Fibroblast of skin of scalp (primary cell): ENCODE measurements at regions not wholly inside any gene's neighbourhood (a gene's known extent, or its start where the extent isn't known, plus 50 kb on each side); places are given as distances from the start of the nearest gene placed in this dataset.
"Not testable (repeated sequence)": the region's sequence is repeated elsewhere in the genome, so short reads cannot be mapped to it uniquely, and the experiment has no call there.

ENCODE experiments used
- DNase-seq: peaks from one replicate; pipeline ENCODE4 v3.0.0-alpha.2; 2013

DNA sequence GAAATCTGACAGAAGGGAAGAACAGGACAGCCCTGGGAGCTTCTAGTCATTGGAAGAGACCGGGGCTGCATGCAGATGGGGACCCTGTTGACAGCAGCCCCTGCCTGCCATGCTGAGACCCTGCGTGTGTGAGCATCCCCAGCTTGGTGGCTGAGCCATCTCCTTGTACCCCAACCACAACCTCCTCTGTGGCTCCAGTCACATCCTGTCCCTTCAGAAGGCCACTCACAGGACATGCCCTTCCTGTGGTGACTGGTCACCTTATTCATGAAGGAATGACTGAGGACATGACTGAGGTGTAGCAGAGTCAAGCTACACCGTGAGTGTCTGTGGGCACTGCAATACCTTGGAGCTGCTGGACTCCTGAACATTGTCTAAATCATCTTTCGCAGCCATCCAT is 141.8 kb upstream of the ERRFI1 start:
- DNase-seq: no peak

DNA sequence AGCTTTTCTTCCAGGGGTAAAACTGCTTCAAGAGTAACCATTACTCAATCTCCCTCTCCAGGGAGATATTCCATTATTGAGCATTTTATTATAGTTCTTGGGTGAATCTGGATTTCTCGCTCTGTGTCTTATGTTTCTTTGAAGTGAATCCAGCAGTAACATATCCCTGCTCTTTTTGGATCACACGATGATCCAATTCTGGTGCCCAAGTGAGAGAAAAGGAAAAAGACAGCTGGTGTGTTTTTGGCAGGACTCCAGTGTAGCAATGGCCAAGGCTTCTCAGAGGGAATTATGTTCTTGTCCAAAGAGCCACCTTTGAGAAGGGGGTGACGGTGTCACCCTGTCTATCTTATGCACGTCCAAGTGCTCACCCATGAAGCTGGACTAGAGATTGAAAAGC is 140.3 kb upstream of the ERRFI1 start:
- no peak for DNase-seq

DNA sequence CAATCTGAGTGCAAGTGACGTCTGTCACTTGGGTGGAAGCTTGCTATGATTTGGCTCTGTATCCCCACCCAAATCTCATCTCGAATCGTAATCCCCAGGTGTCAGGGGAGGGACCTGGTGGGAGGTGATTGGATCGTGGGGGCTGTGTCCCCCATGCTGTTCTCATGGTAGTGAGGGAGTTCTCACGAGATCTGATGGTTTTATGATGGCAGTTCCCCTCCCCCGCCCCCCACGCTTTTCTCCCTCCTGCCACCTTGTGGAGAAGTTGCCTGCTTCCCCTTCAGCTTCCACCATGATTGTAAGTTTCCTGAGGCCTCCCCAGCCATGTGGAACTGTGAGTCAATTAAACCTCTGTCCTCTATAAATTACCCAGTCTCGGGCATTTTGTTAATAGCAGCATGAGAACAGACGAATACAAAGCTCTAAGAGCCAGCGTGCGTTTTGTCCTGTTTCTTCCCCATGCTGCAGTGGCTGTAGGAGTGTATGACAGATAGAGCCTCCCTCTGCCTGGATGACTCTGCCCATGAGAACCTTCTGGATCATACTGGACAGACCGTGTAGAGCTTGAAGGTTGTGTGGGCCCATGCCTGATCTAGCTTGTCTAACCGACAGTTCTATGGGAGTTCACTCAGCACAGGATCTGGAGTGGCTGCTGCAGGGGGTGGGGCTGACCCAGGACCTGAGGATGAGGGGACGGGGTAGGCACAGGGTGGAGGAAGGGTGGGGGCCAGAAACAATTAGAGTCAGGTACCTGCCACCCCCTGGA is 139.7 kb upstream of the ERRFI1 start:
- DNase-seq: no peak

DNA sequence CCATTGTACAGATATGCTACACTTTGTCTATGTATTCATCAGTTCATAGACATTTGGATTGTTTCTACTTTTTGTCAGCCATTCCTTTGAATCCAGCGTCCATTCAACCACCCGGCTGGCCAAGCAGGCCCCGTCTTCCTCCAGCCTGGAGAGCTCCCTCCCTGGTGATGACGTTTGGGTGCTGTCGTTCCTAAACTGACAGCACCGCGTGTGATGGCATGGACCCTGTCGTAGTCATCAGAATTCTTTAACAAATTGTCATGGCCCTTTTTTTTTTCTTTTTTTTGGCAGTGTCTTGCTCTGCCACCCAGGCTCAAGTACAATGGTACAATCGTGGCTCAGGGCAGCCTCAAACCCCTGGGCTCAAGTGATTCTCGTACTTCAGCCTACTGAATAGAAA is 138.6 kb upstream of the ERRFI1 start:
- no peak for DNase-seq

DNA sequence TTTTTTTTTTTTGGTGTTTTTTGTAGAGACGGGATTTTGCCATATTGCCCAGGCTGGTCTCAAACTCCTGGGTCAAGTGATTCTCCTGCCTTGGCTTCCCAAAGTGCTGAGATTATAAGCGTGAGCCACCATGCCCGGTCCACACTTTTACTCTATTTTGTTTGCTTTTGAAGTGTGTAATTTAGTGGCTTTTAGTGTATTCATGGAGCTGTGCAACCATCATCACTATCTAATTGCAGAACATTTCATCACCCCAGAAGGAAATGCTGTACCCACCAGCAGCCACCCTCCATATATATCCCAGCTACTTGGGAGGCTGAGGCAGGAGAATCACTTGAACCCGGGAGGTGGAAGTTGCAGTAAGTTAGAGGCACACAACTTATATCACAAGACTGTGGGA is 136.9 kb upstream of the ERRFI1 start:
- no peak for DNase-seq

DNA sequence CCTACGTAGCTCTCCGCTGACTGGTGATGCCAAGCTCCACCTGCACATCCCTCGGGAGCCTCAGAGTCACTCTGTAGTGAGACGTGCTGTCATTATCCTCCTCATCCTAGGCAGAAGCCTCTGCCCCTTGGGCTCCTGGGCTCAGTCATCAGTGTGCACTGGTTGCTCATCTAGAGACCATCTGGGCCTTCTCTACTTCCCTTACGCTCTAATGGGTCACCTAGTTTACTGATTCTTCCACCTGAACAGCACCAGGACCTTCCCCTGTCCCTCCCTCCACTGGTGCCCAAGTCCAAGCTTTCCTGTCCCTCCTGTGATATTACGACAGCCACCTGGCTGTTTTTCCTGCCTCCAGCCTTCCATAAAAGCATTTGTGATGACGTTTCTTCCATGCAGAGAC is 136.1 kb upstream of the ERRFI1 start:
- DNase-seq: no peak

DNA sequence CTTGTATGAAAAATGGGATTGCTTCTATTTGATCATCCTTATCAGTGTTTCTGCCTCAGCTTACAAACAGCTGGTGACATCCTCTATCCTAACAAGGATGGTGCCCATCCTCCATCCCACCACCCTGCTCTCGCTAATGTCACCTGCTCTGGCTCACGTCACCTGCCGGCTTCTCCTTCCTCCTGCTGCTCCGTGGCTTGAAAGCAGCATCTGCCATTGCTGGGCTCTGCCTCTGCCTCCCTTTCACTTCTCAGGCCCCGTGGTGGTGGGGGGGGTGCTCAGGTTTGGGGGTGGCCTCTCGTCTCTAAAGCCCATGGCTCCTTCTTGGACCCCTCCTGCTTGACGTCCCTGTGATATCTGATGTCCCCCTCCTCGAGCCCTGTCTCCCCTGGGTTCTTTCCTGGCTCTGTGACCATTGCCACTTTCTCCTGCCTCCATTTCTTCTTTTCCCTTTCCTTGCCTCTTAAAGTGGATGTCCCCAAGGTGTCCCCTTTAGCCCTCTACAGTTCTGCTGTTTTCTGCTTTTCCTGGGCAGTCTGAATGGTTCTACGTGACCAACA is 135.5 kb upstream of the ERRFI1 start:
- no peak for DNase-seq

DNA sequence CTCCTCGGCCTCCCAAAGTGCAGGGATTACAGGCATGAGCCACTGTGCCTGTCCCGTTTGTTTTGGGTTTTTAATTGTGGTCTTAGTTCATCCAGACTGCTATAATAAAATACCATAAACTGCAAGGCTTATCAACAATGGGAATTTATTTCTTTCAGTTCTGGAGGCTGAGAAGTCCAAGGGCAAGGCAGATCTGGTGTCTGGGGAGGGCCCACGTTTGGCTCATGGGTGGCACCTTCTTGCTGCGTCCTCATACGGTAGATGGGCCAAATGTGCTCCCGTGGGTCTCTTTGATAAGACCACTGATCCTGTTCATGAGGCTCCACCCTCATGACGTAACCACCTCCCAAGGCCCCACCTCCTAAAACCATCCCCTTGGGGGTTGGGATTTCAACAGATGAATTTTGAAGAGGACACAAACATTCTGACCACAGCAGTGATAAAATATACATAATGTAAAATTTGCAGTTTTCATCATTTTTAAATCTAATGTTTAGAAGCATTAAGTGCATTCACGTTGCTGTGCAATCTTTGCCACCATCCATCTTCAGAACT is 133.4 kb upstream of the ERRFI1 start:
- no peak for DNase-seq

DNA sequence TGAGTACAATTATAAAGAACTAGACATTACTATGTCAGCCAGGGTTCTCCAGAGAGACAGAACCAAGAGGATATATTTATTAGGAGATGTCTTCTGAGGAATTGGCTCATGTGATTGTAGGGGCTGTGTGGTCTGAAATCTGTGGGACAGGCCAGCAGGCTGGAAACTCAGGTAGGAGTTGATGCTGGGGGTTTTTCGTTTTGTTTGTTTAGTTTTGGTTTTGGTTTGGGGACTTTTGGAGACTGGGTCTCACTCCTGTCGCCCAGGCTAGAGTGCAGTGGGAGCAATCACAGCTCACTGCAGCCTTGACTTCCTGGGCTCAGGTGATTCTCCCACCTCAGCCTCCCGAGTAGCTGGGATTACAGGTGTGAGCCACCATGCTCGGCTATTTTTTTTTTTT is 132.9 kb upstream of the ERRFI1 start:
- no peak for DNase-seq

DNA sequence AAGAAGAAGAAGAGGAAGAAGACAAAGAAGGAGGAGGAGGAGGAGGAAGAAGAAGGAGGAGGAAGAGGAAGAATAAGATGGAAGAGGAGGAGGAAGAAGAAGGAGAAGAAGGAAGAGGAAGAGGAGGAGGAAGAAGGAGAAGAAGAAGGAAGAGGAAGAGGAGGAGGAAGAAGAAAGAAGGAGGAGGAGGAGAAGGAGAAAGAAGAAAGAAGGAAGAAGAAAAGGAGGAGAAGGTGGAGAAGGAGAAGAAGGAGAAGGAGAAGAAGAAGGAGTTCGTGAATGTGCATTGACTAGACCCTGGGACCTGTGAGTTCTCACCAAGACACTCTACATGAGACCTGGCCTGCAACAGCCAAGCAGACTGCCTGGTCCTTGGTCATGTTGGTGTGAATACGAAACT is 131.7 kb upstream of the ERRFI1 start:
- no peak for DNase-seq

DNA sequence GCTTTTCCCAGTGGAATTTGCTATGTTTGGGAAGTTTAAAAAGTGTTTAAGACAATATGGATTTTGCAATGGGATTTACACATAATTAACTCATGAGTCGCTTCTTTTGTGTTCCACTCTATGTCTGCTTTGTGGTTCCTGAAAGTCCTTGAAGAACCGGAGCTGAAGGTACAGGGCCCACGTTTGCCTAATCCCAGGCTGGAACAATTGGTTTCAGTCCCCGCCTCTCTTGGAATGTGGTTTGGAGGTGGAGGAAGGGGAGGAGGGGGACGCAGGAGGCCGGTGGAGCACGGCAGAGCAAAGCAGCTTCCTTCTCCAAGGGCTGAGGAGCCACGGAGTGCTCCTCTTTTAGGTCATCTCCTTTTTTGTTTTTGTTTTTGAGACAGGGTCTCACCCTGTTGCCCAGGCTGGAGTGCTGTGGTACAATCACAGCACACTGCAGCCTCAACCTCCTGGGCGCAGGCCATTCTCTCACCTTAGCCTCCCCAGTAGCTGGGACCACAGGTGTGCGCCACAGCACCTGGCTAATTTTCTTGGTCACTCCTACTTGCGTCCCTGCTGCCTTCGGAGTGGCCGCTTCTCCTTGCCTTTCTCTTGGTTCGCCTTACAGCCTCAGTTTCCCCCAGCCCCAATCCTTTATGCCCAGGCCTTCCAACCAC is 129.5 kb upstream of the ERRFI1 start:
- peak; percentile 40 for DNase-seq

DNA sequence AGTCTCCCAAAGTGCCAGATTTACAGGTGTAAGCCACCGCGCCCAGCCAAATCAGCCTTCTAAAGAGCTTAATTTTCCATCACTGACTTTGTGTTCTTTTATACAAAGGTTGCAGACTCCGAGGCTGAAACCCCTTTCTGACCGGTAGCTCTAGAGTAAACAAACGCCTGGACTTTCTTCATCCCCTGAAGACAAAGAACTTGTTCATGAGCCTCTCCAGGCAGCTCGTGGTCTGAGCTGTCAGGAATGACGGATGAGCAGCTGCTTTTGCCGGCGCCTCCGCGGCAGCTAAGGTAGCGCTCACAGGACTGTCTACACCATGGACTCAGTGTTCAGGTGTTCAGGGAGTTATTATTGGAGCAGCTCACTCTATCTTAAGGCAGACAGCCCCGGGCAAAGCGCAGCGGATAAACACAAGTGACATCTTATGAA is 128.5 kb upstream of the ERRFI1 start:
- no peak for DNase-seq

DNA sequence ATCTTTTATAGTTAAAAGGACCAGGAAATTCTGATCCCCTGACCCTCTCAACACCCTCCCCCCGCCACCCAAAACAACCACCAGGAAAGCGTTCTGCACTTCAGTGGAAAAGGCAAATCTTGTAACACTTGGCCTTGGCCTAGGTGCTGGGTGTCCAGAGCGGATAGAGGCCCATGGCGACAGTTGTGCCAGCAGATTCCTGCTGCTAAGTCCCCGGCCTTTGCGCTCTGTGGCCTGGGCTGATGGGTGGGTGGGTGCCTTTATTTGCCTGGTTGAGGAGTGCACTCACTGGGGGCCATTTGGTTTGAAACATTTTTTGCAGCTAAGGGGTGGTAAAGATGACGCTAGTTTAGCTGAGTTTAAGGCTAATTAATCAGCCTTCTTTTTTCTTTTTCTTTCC is 127.9 kb upstream of the ERRFI1 start:
- DNase-seq: no peak

DNA sequence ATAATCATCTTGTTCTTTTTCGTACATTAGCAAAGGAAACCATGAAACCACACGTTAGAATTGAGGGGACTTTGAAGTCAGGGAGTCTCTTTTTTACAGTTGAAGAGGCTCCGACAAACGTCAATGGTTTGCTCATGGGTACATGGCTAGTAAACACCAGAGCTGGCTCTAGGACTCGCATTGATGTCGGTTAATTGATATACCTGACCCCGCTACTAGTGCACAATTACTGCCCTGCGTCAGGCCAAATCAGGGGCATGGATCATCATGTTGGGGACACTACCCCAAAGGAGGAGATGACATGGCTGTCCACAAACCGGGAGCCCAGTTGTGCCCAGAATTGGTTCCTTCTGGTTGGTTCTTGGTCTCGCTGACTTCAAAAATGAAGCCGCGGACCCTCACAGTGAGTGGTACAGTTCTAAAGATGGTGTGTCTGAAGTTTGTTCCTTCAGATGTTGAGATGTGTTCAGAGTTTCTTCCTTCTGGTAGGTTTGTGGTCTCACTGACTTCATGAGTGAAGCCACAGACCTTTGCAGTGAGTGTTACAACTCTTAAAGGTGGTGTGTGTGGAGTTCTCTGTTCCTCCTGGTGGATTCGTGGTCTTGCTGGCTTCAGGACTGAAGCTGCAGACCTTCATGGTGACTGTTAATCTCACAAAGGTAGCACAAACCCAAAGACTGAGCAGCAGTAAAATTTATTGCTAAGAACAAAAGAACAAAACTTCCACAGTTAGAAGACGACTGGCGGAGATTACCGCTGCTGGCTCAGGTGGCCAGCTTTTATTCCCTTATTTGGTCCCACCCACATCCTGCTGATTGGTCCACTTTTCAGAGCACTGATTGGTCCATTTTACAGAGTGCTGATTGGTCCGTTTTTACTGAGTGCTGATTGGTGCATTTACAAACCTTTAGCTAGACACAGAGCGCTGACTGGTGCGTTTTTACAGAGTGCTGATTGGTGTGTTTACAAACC is 126.9 kb upstream of the ERRFI1 start:
- DNase-seq: no peak

DNA sequence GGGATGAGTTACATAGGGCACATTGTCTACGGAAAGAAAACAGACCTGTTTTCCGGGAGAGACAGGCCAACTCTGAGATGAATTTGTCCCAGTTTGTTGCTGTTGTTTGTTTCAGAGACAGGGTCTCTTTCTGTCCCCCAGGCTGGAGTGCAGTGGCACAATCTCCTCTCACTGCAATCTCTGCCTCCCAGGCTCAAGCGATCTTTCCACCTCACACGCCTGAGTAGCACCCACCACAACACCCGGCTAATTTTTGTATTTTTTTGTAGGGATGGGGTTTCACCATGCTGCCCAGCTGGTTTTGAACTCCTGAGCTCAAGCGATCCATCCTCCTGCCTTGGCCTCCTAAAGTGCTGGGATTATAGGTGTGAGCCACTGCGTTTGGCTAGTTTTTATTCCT is 125.5 kb upstream of the ERRFI1 start:
- DNase-seq: no peak

DNA sequence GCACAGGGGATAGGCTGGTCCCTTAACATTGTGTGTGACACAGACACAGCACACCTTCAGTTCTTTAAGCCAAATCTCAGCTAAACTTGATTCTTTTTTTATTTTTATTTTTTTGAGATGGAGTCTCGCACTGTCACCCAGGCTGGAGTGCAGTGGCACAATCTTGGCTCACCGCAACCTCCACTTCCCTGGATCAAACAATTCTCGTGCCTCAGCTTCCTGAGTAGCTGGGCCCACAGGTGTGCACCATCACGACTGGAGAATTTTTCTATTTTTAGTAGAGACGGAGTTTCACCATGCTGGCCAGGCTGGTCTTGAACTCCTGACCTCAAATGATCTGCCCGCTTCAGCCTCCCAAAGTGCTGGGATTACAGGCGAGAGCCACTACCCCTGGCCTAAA is 123.6 kb upstream of the ERRFI1 start:
- DNase-seq: not testable (repeated sequence)

DNA sequence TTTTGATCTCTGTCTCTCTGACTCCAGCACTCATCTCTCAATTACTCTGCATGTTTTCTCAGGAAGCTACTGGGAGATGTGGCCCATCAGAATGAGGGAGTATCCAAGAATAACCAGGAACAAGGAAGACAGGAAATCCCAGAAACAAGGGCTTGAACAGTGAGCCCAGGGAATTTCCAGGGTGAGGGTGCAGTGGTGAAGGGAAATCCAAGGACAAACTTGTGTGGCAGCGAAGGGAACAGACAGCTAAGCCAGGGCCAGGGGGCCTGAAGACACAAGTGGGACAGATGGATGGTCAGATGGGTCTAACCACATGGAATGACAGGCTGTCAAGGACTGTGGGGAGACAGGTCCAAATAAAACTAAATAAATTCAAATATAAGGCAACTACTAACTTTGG is 121.8 kb upstream of the ERRFI1 start:
- DNase-seq: no peak

DNA sequence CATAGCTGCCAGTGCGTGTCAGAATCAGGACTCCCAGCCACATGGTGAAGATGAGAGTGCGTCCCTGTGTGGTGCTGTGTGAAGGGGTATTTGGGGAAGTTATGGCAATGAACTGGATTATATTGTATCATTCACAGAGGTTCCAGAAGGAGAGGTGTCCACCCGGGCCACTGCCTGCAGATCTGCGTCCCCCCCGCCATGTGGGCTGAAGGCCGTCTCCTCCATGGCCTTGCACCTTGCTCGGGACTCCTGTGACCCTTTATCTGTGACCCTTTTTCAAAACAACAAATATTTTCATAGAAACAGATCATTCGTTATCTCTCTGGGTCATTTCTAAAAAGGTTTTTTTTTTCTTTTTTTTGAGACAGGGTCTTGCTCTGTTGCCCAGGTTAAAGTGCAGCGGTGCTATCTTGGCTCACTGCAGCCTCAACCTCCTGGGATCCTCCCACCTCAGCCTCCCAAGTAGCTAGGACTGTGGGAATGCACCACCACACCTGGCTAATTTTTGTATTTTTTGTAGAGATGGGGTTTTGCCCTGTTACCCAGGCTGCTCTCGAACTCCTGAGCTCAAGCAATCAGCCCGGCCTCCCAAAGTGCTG is 120.2 kb upstream of the ERRFI1 start:
- DNase-seq: no peak

DNA sequence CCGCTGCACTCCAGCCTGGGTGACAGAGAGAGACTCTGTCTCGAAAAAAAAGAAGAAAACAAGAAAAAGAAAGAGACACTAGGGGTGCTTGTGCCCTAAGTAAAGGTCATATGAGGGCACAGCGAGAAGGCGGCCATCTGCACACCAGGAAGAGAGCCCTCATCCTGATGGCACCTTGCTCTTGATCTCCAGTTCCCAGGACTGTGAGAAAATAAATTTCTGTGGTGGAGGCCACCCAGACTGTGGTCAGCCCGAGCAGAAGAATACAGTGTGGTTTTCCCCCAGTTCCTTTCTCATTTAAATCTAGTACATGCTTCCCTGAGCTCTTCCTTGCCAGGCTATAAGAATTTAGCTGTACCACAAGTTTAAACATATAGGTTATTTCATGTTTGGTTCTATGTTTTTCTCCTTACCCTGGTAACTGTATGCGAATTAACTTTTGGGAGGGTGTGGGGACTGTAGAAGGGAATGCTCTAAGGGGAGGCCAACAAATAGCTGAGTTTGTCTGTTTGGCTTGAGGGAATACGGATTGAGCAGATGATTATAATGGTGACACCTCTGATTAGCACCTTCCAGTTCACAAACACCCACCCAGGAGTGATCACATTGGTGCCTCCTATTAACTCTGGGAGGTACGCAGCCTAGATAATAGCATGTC is 119.6 kb upstream of the ERRFI1 start:
- DNase-seq: peak; percentile 53

DNA sequence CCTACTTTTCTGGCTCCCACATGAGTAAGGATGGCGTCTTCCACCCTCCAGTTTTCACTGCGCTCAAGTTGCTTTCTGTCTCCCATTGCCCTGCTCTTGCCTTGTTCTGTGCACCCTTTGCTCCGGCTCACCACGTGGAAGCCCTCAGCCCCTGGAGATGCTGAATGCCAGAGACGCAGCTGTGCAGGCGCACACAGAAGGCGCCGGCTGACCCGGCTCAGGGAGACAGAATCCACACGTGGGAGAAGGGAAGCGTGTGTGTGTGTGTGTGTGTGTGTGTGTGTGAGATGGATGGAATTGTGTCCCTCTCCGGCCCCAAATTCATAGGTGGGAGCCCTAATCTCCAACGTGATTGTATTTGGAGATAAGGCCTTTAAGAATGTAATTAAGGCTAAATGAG is 118.2 kb upstream of the ERRFI1 start:
- no peak for DNase-seq

DNA sequence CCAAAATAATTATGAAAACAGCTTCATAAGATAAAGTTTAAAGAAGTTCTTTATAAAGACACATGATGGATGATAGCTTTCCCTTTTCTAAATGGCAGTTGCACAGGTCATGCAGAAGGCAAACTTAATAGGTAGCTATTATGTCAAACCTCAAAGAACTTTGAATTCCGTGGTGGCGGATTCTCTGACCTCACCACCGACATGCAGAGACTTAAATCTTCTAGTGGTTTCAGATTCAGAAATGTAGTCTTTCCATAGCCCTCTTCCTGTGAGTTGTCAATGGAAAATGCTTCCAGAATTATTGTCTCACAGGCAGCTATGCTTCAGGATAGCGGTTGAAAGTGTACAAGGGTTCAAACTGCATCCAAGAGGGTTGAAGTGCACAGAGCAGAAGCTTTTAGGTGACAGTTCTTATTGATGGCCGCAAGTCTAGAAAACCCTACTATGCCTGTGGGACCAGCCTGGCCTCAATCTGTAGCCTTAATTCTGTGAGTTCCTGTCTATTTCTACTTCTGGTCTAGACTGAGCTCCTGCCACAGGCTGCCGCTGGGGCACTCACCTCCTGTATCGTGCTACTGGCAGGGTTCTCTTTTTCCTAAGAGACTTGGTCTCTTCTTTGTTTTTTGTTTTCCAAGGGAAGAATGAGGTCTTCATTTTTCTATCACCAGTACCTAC is 117.0 kb upstream of the ERRFI1 start:
- DNase-seq: peak; percentile 63
